PC-9 (cell line): ENCODE measurements at regions not wholly inside any gene's neighbourhood (a gene's known extent, or its start where the extent isn't known, plus 50 kb on each side); places are given as distances from the start of the nearest gene placed in this dataset.

Experiments used
- CTCF ChIP-seq: fragments of 200-600 bp; sonication (generic); conservative IDR thresholded peaks from 2 replicates; pipeline ENCODE4 v1.6.1; 2017; ENCODE audit warnings: mixed run types, antibody characterized with exemption, mild to moderate bottlenecking, moderate library complexity
- EZH2 ChIP-seq: fragments of 200-600 bp; sonication (generic); IDR thresholded peaks from 2 replicates; pipeline ENCODE4 v1.8.0; 2017; ENCODE audit warnings: antibody characterized with exemption, low read depth

- TF ChIP-seq CTCF (no peak), EZH2 (no peak)
Measured at GRCh38 chr5:98709681-98710080, 63.8 kb upstream of the RGMB start.
